SK-N-SH treated with all-trans-retinoic acid at 6 μM for 48 hours (cell line): ENCODE measurements at regions not wholly inside any gene's neighbourhood (a gene's known extent, or its start where the extent isn't known, plus 50 kb on each side); places are given as distances from the start of the nearest gene placed in this dataset.

Experiments
- ATAC-seq: fragments of 200-7000 bp; cut with Tn5 transposase; 3 replicates; pipeline ENCODE4 v1.9.1; 2020; ENCODE audit warnings: mild to moderate bottlenecking, moderate library complexity
- ARNTL ChIP-seq: fragments of 450-650 bp; formaldehyde crosslinking; IDR thresholded peaks from 2 replicates; pipeline ENCODE4 v1.5.0; 2020; ENCODE audit warnings: low read depth, mild to moderate bottlenecking, moderate library complexity, borderline replicate concordance
- CSDC2 ChIP-seq: fragments of 250-450 bp; sonication (Bioruptor Pico); IDR thresholded peaks from 2 replicates; pipeline ENCODE4 v1.5.0; 2020; ENCODE audit warnings: mild to moderate bottlenecking, moderate library complexity
- CSRNP3 ChIP-seq: fragments of 250-450 bp; sonication (Bioruptor Pico); IDR thresholded peaks from 2 replicates; pipeline ENCODE4 v1.5.1; 2021; ENCODE audit warnings: mild to moderate bottlenecking, moderate library complexity
- ESRRG ChIP-seq: fragments of 250-450 bp; sonication (Bioruptor Pico); IDR thresholded peaks from 2 replicates; pipeline ENCODE4 v1.6.1; 2021; ENCODE audit warnings: mild to moderate bottlenecking
- GLIS3 ChIP-seq: fragments of 250-450 bp; sonication (Bioruptor Pico); IDR thresholded peaks from 2 replicates; pipeline ENCODE4 v1.5.0; 2020; ENCODE audit warnings: mild to moderate bottlenecking, moderate library complexity
- ISL1 ChIP-seq: fragments of 250-450 bp; sonication (Bioruptor Pico); IDR thresholded peaks from 2 replicates; pipeline ENCODE4 v2.1.2; 2022; ENCODE audit warnings: mild to moderate bottlenecking, moderate library complexity
- OSR1 ChIP-seq: fragments of 250-450 bp; sonication (Bioruptor Pico); IDR thresholded peaks from 2 replicates; pipeline ENCODE4 v1.8.0; 2022; ENCODE audit warnings: moderate library complexity, mild to moderate bottlenecking, inconsistent platforms
- PPARA ChIP-seq: fragments of 250-450 bp; sonication (Bioruptor Pico); IDR thresholded peaks from 2 replicates; pipeline ENCODE4 v1.5.0; 2020; ENCODE audit warnings: mild to moderate bottlenecking, borderline replicate concordance
- RARB ChIP-seq: fragments of 250-450 bp; sonication (Bioruptor Pico); IDR thresholded peaks from 2 replicates; pipeline ENCODE4 v1.8.0; 2021; ENCODE audit warnings: mild to moderate bottlenecking, moderate library complexity
- SNAI2 ChIP-seq: fragments of 250-450 bp; sonication (Bioruptor Pico); IDR thresholded peaks from 2 replicates; pipeline ENCODE4 v1.5.0; 2020; ENCODE audit warnings: mild to moderate bottlenecking, moderate library complexity
- TCF4 ChIP-seq: fragments of 250-450 bp; sonication (Bioruptor Pico); IDR thresholded peaks from 2 replicates; pipeline ENCODE4 v1.8.0; 2021; ENCODE audit warnings: mild to moderate bottlenecking, moderate library complexity, borderline replicate concordance
- TOX ChIP-seq: fragments of 250-450 bp; sonication (Bioruptor Pico); IDR thresholded peaks from 2 replicates; pipeline ENCODE4 v1.8.0; 2021; ENCODE audit warnings: mild to moderate bottlenecking, moderate library complexity, borderline replicate concordance
- TSHZ2 ChIP-seq: fragments of 250-450 bp; sonication (Bioruptor Pico); IDR thresholded peaks from 2 replicates; pipeline ENCODE4 v1.5.0; 2020; ENCODE audit warnings: mild to moderate bottlenecking, moderate library complexity
- ZC3H10 ChIP-seq: fragments of 250-450 bp; sonication (Bioruptor Pico); IDR thresholded peaks from 2 replicates; pipeline ENCODE4 v1.5.1; 2021; ENCODE audit warnings: mild to moderate bottlenecking, moderate library complexity
- ZFP3 ChIP-seq: fragments of 250-450 bp; sonication (Bioruptor Pico); IDR thresholded peaks from 2 replicates; pipeline ENCODE4 v1.5.0; 2020; ENCODE audit warnings: mild to moderate bottlenecking, moderate library complexity
- ZNF565 ChIP-seq: fragments of 450-650 bp; formaldehyde crosslinking; conservative IDR thresholded peaks from 2 replicates; pipeline ENCODE4 v1.5.0; 2020; ENCODE audit warnings: low read depth, mild to moderate bottlenecking, moderate library complexity
- ZNF8 ChIP-seq: fragments of 450-650 bp; formaldehyde crosslinking; IDR thresholded peaks from 2 replicates; pipeline ENCODE4 v1.5.0; 2020; ENCODE audit warnings: mild to moderate bottlenecking, moderate library complexity
- TF ChIP-seq, protein P1 (sequence below): fragments of 250-450 bp; sonication (Bioruptor Pico); IDR thresholded peaks from 2 replicates; pipeline ENCODE4 v1.8.0; 2020; ENCODE audit warnings: mild to moderate bottlenecking, moderate library complexity, borderline replicate concordance
- TF ChIP-seq, protein P2 (sequence below): fragments of 250-450 bp; sonication (Bioruptor Pico); IDR thresholded peaks from 2 replicates; pipeline ENCODE4 v1.5.1; 2020; ENCODE audit warnings: low read depth, mild to moderate bottlenecking, moderate library complexity
- TF ChIP-seq, protein P3 (sequence below): fragments of 250-450 bp; sonication (Bioruptor Pico); IDR thresholded peaks from 2 replicates; pipeline ENCODE4 v1.8.0; 2021; ENCODE audit warnings: low read depth, mild to moderate bottlenecking, moderate library complexity, borderline replicate concordance

- no peak for TF ChIP-seq ZNF565
- ATAC-seq = no peak
These were observed 281.1 kb upstream of the PFKP start for GRCh38 chr10:2786251-2786650.

DNA sequence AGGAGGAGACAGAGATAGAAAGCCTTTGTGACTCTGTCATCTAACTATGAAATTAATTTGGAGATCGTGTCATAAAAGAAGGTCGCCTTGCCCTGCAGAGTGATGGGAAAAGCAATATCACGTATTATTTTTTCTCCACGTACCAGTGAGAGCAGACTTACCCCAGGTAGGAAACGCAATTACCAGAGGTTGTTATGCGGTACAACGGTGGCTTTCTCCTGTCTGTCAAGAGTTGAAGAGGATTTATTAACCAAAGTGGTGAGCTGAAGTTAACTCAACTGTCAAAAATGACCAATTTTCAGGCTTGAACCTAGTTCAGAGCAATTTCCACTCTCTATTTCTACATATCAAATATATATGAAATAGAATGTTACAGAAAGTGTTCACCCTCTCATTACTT is 282.6 kb upstream of the PFKP start:
- TF ChIP-seq TOX (CRISPR knock-in tag) (no peak), TCF4 (no peak)
- TF ChIP-seq, protein P1, sequence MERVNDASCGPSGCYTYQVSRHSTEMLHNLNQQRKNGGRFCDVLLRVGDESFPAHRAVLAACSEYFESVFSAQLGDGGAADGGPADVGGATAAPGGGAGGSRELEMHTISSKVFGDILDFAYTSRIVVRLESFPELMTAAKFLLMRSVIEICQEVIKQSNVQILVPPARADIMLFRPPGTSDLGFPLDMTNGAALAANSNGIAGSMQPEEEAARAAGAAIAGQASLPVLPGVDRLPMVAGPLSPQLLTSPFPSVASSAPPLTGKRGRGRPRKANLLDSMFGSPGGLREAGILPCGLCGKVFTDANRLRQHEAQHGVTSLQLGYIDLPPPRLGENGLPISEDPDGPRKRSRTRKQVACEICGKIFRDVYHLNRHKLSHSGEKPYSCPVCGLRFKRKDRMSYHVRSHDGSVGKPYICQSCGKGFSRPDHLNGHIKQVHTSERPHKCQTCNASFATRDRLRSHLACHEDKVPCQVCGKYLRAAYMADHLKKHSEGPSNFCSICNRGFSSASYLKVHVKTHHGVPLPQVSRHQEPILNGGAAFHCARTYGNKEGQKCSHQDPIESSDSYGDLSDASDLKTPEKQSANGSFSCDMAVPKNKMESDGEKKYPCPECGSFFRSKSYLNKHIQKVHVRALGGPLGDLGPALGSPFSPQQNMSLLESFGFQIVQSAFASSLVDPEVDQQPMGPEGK (CRISPR knock-in tag) = no peak

DNA sequence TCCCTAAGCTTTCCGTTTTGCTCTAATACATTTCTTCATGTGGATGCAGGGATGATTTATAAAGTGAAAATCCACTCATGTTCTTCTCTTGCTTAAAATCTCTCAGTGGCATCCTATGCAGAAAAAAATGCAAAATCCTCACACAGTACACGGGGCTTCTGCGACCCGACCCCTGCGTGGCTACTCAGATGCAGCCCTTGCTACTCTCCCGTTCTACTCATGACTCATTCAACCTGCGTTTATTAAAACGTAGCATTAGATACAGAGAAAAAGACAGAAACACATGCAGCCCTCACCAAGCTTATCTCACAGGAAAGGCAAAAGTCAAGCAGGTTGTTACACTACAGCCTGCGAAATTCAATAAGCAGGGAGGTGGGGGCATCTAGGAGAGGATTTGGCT is 284.4 kb upstream of the PFKP start:
- ATAC-seq = no peak
- TF ChIP-seq SNAI2 (no peak), ARNTL (CRISPR knock-in tag) (no peak)

More for the DNA sequence above, 282.6 kb upstream of the PFKP start:
- ATAC-seq = no peak

- TF ChIP-seq ZC3H10 (CRISPR knock-in tag) (no peak), SNAI2 (no peak), GLIS3 (CRISPR knock-in tag) (no peak), RARB (no peak), CSDC2 (CRISPR knock-in tag) (no peak), ZNF8 (CRISPR knock-in tag) (no peak), ARNTL (CRISPR knock-in tag) (no peak), TSHZ2 (CRISPR knock-in tag) (no peak), TOX (CRISPR knock-in tag) (no peak), ESRRG (CRISPR knock-in tag) (no peak), ZFP3 (no peak), ISL1 (no peak), PPARA (no peak), OSR1 (CRISPR knock-in tag) (no peak), CSRNP3 (CRISPR knock-in tag) (no peak)
- TF ChIP-seq, protein P2, sequence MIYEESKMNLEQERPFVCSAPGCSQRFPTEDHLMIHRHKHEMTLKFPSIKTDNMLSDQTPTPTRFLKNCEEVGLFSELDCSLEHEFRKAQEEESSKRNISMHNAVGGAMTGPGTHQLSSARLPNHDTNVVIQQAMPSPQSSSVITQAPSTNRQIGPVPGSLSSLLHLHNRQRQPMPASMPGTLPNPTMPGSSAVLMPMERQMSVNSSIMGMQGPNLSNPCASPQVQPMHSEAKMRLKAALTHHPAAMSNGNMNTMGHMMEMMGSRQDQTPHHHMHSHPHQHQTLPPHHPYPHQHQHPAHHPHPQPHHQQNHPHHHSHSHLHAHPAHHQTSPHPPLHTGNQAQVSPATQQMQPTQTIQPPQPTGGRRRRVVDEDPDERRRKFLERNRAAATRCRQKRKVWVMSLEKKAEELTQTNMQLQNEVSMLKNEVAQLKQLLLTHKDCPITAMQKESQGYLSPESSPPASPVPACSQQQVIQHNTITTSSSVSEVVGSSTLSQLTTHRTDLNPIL (CRISPR knock-in tag) = no peak
- TF ChIP-seq, protein P3, sequence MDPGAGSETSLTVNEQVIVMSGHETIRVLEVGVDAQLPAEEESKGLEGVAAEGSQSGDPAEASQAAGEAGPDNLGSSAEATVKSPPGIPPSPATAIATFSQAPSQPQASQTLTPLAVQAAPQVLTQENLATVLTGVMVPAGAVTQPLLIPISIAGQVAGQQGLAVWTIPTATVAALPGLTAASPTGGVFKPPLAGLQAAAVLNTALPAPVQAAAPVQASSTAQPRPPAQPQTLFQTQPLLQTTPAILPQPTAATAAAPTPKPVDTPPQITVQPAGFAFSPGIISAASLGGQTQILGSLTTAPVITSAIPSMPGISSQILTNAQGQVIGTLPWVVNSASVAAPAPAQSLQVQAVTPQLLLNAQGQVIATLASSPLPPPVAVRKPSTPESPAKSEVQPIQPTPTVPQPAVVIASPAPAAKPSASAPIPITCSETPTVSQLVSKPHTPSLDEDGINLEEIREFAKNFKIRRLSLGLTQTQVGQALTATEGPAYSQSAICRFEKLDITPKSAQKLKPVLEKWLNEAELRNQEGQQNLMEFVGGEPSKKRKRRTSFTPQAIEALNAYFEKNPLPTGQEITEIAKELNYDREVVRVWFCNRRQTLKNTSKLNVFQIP = no peak
- TF ChIP-seq, protein P1 (CRISPR knock-in tag) = no peak
- TF ChIP-seq, all 23 proteins: peak for 0
These were observed 285.1 kb upstream of the PFKP start for GRCh38 chr10:2782265-2782664.

More at GRCh38 chr10:2782265-2782664, 285.1 kb upstream of the PFKP start:
- no peak for ATAC-seq
